K562 (cell line): ENCODE measurements at regions not wholly inside any gene's neighbourhood (a gene's known extent, or its start where the extent isn't known, plus 50 kb on each side); places are given as distances from the start of the nearest gene placed in this dataset.

ENCODE experiments used
- ATAC-seq: fragments of 200-7000 bp; cut with Tn5 transposase; 3 replicates; pipeline ENCODE4 v1.9.1; 2020; ENCODE audit warnings: moderate library complexity
- BruUV-seq: library from RNA; stranded (reverse); fragments of 400-500 nt; replicated peaks from 2 replicates; lab custom pipeline; 2021; lab: Mats Ljungman, UMichigan
- CTCF ChIA-PET: fragments of 300-600 bp; formaldehyde crosslinking; extraction: SDS; loops from one replicate; lab custom pipeline; 2021; ENCODE audit warnings: low intra/inter-chr PET ratio; lab: Yijun Ruan, JAX
- POLR2A ChIA-PET: fragments of 300-600, 350-650 bp; sonication (Branson Sonifier 250); formaldehyde crosslinking; extraction: SDS; loops from one replicate; lab custom pipeline; 2021; ENCODE audit warnings: antibody characterized with exemption, inconsistent platforms; lab: Yijun Ruan, JAX
- DNase-seq, 4 experiments: peaks; one replicate each; pipeline versions ENCODE4 v3.0.0 to v3.0.0-alpha.2; 2011 to 2018; ENCODE audit warnings: low spot score in 3 of 4, mixed read lengths in 3 of 4; ENCODE audit errors: extremely low read depth in 1 of 4
- FAIRE-seq: peaks from 2 replicates; lab custom pipeline; 2011; peaks lifted over from hg19 to GRCh38; lab: Jason Lieb, UNC
- H2AFZ ChIP-seq: 2 replicates; pipeline ENCODE4 v1.6.0; 2011; ENCODE audit warnings: low read depth, low read length, control low read depth, inconsistent platforms
- H3K27ac ChIP-seq: fragments of 200-600 bp; 3 replicates; pipeline ENCODE4 v1.8.0; 2011; ENCODE audit warnings: low read depth, mild to moderate bottlenecking, control low read depth, inconsistent platforms, low read length, moderate library complexity, mixed read lengths; ENCODE audit errors: extremely low read depth
- H3K27me3 ChIP-seq, 2 experiments: fragments of 300-600 bp in 1 of 2; 2 replicates in 1 of 2; 3 replicates in 1 of 2; pipeline versions ENCODE4 v1.6.0 to v1.8.0; 2011; ENCODE audit warnings: inconsistent platforms in 2 of 2, low read length in 2 of 2, mild to moderate bottlenecking in 1 of 2, mixed read lengths in 1 of 2, moderate library complexity in 1 of 2; ENCODE audit not compliant: control insufficient read depth in 2 of 2, insufficient read depth in 2 of 2
- H3K36me3 ChIP-seq: fragments of 300-600 bp; 3 replicates; pipeline ENCODE4 v1.8.0; 2011; ENCODE audit warnings: mild to moderate bottlenecking, low read length, inconsistent platforms; ENCODE audit not compliant: control insufficient read depth, insufficient read depth
- H3K4me1 ChIP-seq, 2 experiments: fragments of 200-600 bp in 1 of 2; replicated peaks in 1 of 2; 2 replicates in 1 of 2; 3 replicates in 1 of 2; pipeline versions ENCODE4 v1.5.1 to v1.8.0; 2011; ENCODE audit warnings: inconsistent platforms in 2 of 2, low read length in 2 of 2, mild to moderate bottlenecking in 1 of 2, mixed read lengths in 1 of 2, moderate library complexity in 1 of 2; ENCODE audit not compliant: control insufficient read depth in 2 of 2, insufficient read depth in 2 of 2
- H3K4me2 ChIP-seq: 2 replicates; pipeline ENCODE4 v1.6.1; 2011; ENCODE audit warnings: low read length, control low read depth, inconsistent platforms, mixed read lengths; ENCODE audit not compliant: insufficient read depth
- H3K4me3 ChIP-seq: fragments of 200-600 bp; sonication (generic), shearing (Covaris generic); 2 replicates; pipeline ENCODE4 v1.5.1; 2016; ENCODE audit warnings: control low read depth, inconsistent platforms
- H3K79me2 ChIP-seq: fragments of 200-600 bp; 3 replicates; pipeline ENCODE4 v1.8.0; 2011; ENCODE audit warnings: low read length, inconsistent platforms; ENCODE audit not compliant: control insufficient read depth, insufficient read depth
- H3K9ac ChIP-seq, 2 experiments: 2 replicates each; pipeline versions ENCODE4 v1.6.0 to v1.6.1; 2011; ENCODE audit warnings: low read depth in 2 of 2, low read length in 2 of 2, control low read depth in 1 of 2, inconsistent platforms in 1 of 2, mild to moderate bottlenecking in 1 of 2, mixed read lengths in 1 of 2; ENCODE audit not compliant: insufficient read depth in 1 of 2
- H3K9me1 ChIP-seq: one replicate; pipeline ENCODE4 v1.6.0; 2011; ENCODE audit warnings: inconsistent platforms, mild to moderate bottlenecking, low read length, moderate library complexity; ENCODE audit not compliant: control insufficient read depth, insufficient read depth
- H3K9me3 ChIP-seq: replicated peaks from 2 replicates; pipeline ENCODE4 v1.5.1; 2011; ENCODE audit warnings: low read depth, low read length, inconsistent platforms; ENCODE audit not compliant: control insufficient read depth, insufficient read depth
- H4K20me1 ChIP-seq: replicated peaks from 2 replicates; pipeline ENCODE4 v1.6.1; 2011; ENCODE audit warnings: low read length, inconsistent platforms, mixed read lengths; ENCODE audit not compliant: control insufficient read depth, insufficient read depth
- ESRRB ChIP-seq: fragments of 250-450 bp; sonication (Bioruptor Pico); IDR thresholded peaks from 2 replicates; pipeline ENCODE4 v1.5.0; 2020; ENCODE audit warnings: mild to moderate bottlenecking, moderate library complexity, borderline replicate concordance
- RBM34 ChIP-seq: fragments of 200-400 bp; formaldehyde crosslinking; IDR thresholded peaks from 2 replicates; pipeline ENCODE4 v1.6.1; 2018; ENCODE audit warnings: low read length, borderline replicate concordance; ENCODE audit not compliant: insufficient read depth
- SMARCE1 ChIP-seq: fragments of 450-650 bp; IDR thresholded peaks from 2 replicates; pipeline ENCODE4 v1.7.1; 2016; ENCODE audit warnings: mild to moderate bottlenecking
- SRF ChIP-seq, 2 experiments: fragments of 250-450, 450-650 bp in 1 of 2; sonication (Bioruptor Pico) in 1 of 2; sonication (generic) in 1 of 2; formaldehyde crosslinking; IDR thresholded peaks; 2 replicates each; pipeline versions ENCODE4 v1.5.0 to v1.5.1; 2020 to 2022; ENCODE audit warnings: mild to moderate bottlenecking in 1 of 2, missing genetic modification reagents in 1 of 2
- TRIM24 ChIP-seq, 2 experiments: fragments of 450-650 bp; IDR thresholded peaks; 2 replicates each; pipeline ENCODE4 v1.6.1; 2016
- ZHX1 ChIP-seq: fragments of 150-350 bp; conservative IDR thresholded peaks from 2 replicates; pipeline ENCODE4 v1.6.1; 2014; ENCODE audit warnings: low read length
- ZNF239 ChIP-seq: fragments of 250-450 bp; sonication (Bioruptor Pico); IDR thresholded peaks from 2 replicates; pipeline ENCODE4 v1.4.0; 2020; ENCODE audit warnings: mild to moderate bottlenecking
- ZNF639 ChIP-seq, 2 experiments: fragments of 200-800 bp in 1 of 2; sonication (Bioruptor generic) in 1 of 2; sonication (generic) in 1 of 2; formaldehyde crosslinking in 1 of 2; IDR thresholded peaks in 1 of 2; conservative IDR thresholded peaks in 1 of 2; 2 replicates each; pipeline versions ENCODE4 v1.5.0 to v1.6.1; 2016 to 2020; ENCODE audit warnings: missing compliant biosample characterization in 1 of 2, missing genetic modification characterization in 1 of 2, missing genetic modification reagents in 1 of 2
- WGBS: fragments of 100-300 bp; shearing (Covaris generic); methylation state at CpG from one replicate; pipeline ENCODE4 v1.1.6; 2016; ENCODE audit warnings: low coverage, mixed read lengths; ENCODE audit not compliant: insufficient coverage; ENCODE audit errors: missing lambda C conversion rate; 5-methylcytosine and 5-hydroxymethylcytosine counted together
- in situ Hi-C: fragments of 300-500 bp; cut with MboI; formaldehyde crosslinking; loops from 4 replicates; pipeline ENCODE4 v1.15.0; 2018; ENCODE audit warnings: inconsistent platforms, mixed read lengths
- intact Hi-C: fragments of 100-400 bp; cut with micrococcal nuclease; formaldehyde crosslinking; loops from 2 replicates; pipeline ENCODE4 v1.14.2; 2022
- TF ChIP-seq, protein P1 (sequence below), 3 experiments: fragments of 200-800 bp in 1 of 3; sonication (Bioruptor generic) in 1 of 3; sonication (generic) in 1 of 3; formaldehyde crosslinking in 1 of 3; IDR thresholded peaks; 2 replicates each; pipeline versions ENCODE4 v1.6.1 to v1.8.0; 2016 to 2022; ENCODE audit warnings: mild to moderate bottlenecking in 2 of 3, missing compliant biosample characterization in 2 of 3, missing genetic modification characterization in 2 of 3, missing genetic modification reagents in 1 of 3
- TF ChIP-seq, protein P2 (sequence below): sonication (generic); formaldehyde crosslinking; IDR thresholded peaks from 2 replicates; pipeline ENCODE4 v1.8.0; 2022; ENCODE audit warnings: missing genetic modification reagents, mild to moderate bottlenecking, borderline replicate concordance
- TF ChIP-seq, protein P3 (sequence below): fragments of 200-800 bp; sonication (Bioruptor generic); IDR thresholded peaks from 2 replicates; pipeline ENCODE4 v1.6.1; 2017; ENCODE audit warnings: missing genetic modification characterization, missing compliant biosample characterization

GRCh38 chr6:14063756-14064155 lies 53.8 kb upstream of the CD83 start (continued):
- TF ChIP-seq ZNF239 (CRISPR knock-in tag) = no peak
- no peak for TF ChIP-seq ZNF639 (CRISPR knock-in tag; conservative IDR thresholded peaks at IDR 0.05 in 1 of 2, IDR thresholded peaks at IDR 0.05 in 1 of 2)

GRCh38 chr6:14065350-14065749 lies 52.2 kb upstream of the CD83 start:
- H3K36me3 ChIP-seq = no peaks in the 10 kb centered on the region
- FAIRE-seq (no peak), DNase-seq (no peak), ATAC-seq (no peak)
- in situ Hi-C loops = loop anchor here (5.0 kb wide), 1 partner anchor 263 kb away; no protein-coding TSS in a partner anchor
- intact Hi-C loops = loop anchor here (5.0 kb wide), 1 partner anchor 728 kb away; no protein-coding TSS in a partner anchor
- ChIA-PET CTCF (interaction anchor here (3.1 to 3.2 kb wide), 2 partner anchors 156 to 270 kb away, joined by 27 to 34 read pairs; no protein-coding TSS in a partner anchor), POLR2A (interaction anchor here (0.7 kb wide), 1 partner anchor 11 kb away, joined by 4 read pairs; no protein-coding TSS in a partner anchor)
- no peak overlapping the region for H3K4me2 ChIP-seq
- no peaks in the 10 kb centered on the region for H3K4me1 ChIP-seq
- no TSS peak for BruUV-seq
- no peak overlapping the region for H3K4me3 ChIP-seq
- no peak overlapping the region for H3K9ac ChIP-seq
- no peak overlapping the region for H3K27ac ChIP-seq
- WGBS = 20% methylated on average over 1 of the region's 1 CpG
- H3K79me2 ChIP-seq = no peaks in the 10 kb centered on the region
- no peaks in the 10 kb centered on the region for H4K20me1 ChIP-seq
- H3K27me3 ChIP-seq = no peaks in the 10 kb centered on the region
- H3K9me3 ChIP-seq = no peaks in the 10 kb centered on the region
- H3K9me1 ChIP-seq = no peaks in the 10 kb centered on the region
- no peak overlapping the region for H2AFZ ChIP-seq
- TF ChIP-seq ESRRB (CRISPR knock-in tag) = no peak
- TF ChIP-seq ZHX1 = no peak
- no peak for TF ChIP-seq SRF (CRISPR knock-in tag; IDR thresholded peaks at IDR 0.05)
- no peak for TF ChIP-seq RBM34
- no peak for TF ChIP-seq SMARCE1
- no peak for TF ChIP-seq TRIM24 (IDR thresholded peaks at IDR 0.05)
- TF ChIP-seq, protein P1, sequence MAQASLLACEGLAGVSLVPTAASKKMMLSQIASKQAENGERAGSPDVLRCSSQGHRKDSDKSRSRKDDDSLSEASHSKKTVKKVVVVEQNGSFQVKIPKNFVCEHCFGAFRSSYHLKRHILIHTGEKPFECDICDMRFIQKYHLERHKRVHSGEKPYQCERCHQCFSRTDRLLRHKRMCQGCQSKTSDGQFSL (CRISPR knock-in tag; IDR thresholded peaks at IDR 0.05) = 0 out of 2 replicates have a peak, but pooled peaks have one; percentile 40
- TF ChIP-seq, protein P1 (tag; IDR thresholded peaks at IDR 0.05) = no peak
- TF ChIP-seq, protein P2, sequence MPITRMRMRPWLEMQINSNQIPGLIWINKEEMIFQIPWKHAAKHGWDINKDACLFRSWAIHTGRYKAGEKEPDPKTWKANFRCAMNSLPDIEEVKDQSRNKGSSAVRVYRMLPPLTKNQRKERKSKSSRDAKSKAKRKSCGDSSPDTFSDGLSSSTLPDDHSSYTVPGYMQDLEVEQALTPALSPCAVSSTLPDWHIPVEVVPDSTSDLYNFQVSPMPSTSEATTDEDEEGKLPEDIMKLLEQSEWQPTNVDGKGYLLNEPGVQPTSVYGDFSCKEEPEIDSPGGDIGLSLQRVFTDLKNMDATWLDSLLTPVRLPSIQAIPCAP = no peak
- TF ChIP-seq, protein P3, sequence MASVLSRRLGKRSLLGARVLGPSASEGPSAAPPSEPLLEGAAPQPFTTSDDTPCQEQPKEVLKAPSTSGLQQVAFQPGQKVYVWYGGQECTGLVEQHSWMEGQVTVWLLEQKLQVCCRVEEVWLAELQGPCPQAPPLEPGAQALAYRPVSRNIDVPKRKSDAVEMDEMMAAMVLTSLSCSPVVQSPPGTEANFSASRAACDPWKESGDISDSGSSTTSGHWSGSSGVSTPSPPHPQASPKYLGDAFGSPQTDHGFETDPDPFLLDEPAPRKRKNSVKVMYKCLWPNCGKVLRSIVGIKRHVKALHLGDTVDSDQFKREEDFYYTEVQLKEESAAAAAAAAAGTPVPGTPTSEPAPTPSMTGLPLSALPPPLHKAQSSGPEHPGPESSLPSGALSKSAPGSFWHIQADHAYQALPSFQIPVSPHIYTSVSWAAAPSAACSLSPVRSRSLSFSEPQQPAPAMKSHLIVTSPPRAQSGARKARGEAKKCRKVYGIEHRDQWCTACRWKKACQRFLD (CRISPR knock-in tag) = no peak
